Esophagus muscularis mucosa (tissue), 4 donors: ENCODE measurements at regions not wholly inside any gene's neighbourhood (a gene's known extent, or its start where the extent isn't known, plus 50 kb on each side); places are given as distances from the start of the nearest gene placed in this dataset.

Experiments
- EP300 ChIP-seq: sonication (generic); formaldehyde crosslinking; IDR thresholded peaks from one replicate; pipeline ENCODE4 v1.6.1; 2017; ENCODE audit warnings: antibody characterized with exemption
- POLR2AphosphoS5 ChIP-seq, 2 donors: sonication (generic); formaldehyde crosslinking; IDR thresholded peaks; one replicate each; pipeline ENCODE4 v1.6.1; 2017; ENCODE audit warnings: antibody characterized with exemption in 2 of 2
- TF ChIP-seq, protein P1 (sequence below), 3 experiments: fragments of 200-600 bp in 2 of 3; fragments of 450-650 bp in 1 of 3; sonication (generic) in 2 of 3; IDR thresholded peaks; one replicate each; pipeline ENCODE4 v1.5.1; 2017 to 2019; ENCODE audit warnings: antibody characterized with exemption in 3 of 3, mild to moderate bottlenecking in 2 of 3, moderate library complexity in 1 of 3

DNA sequence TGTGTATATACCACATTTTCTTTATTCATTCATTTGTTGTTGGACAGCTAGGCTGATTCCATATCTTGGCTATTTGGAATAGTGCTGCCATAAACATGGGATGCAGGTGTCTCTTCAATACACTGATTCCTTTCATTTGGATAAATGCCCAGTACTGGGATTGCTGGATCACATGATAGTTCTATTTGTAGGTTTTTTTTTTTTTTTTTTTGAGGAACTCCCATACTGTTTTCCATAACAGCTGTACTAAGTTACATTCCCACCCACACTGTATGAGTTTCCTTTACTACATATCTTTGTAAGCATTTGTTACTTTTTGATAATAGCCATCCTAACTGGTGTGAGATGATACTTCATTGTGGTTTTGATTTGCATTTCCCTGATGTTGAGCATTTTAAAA, 437.7 kb downstream of the DIPK2A start:
- TF ChIP-seq, protein P1, sequence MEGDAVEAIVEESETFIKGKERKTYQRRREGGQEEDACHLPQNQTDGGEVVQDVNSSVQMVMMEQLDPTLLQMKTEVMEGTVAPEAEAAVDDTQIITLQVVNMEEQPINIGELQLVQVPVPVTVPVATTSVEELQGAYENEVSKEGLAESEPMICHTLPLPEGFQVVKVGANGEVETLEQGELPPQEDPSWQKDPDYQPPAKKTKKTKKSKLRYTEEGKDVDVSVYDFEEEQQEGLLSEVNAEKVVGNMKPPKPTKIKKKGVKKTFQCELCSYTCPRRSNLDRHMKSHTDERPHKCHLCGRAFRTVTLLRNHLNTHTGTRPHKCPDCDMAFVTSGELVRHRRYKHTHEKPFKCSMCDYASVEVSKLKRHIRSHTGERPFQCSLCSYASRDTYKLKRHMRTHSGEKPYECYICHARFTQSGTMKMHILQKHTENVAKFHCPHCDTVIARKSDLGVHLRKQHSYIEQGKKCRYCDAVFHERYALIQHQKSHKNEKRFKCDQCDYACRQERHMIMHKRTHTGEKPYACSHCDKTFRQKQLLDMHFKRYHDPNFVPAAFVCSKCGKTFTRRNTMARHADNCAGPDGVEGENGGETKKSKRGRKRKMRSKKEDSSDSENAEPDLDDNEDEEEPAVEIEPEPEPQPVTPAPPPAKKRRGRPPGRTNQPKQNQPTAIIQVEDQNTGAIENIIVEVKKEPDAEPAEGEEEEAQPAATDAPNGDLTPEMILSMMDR (IDR thresholded peaks at IDR 0.05), result no peak
- TF ChIP-seq POLR2AphosphoS5 (IDR thresholded peaks at IDR 0.05), result no peak
- TF ChIP-seq EP300, result no peak
